Right hindlimb (tissue), 1 donor: ENCODE measurements at regions not wholly inside any gene's neighbourhood (a gene's known extent, or its start where the extent isn't known, plus 50 kb on each side); places are given as distances from the start of the nearest gene placed in this dataset.
"Not testable (repeated sequence)": the region's sequence is repeated elsewhere in the genome, so short reads cannot be mapped to it uniquely, and the experiment has no call there.

Experiments used
- DNase-seq: peaks from one replicate; pipeline ENCODE4 v3.0.0-alpha.2; 2018

- not testable (repeated sequence) for DNase-seq
Observed at GRCh38 chr17:45586651-45586934, 96.1 kb upstream of the PLEKHM1 start.

- DNase-seq = peak; percentile 68
Observed at GRCh38 chr17:45592433-45592923, 102.0 kb upstream of the PLEKHM1 start.

GRCh38 chr17:45596347-45596746, 105.8 kb upstream of the PLEKHM1 start:
- DNase-seq = not testable (repeated sequence)

DNA sequence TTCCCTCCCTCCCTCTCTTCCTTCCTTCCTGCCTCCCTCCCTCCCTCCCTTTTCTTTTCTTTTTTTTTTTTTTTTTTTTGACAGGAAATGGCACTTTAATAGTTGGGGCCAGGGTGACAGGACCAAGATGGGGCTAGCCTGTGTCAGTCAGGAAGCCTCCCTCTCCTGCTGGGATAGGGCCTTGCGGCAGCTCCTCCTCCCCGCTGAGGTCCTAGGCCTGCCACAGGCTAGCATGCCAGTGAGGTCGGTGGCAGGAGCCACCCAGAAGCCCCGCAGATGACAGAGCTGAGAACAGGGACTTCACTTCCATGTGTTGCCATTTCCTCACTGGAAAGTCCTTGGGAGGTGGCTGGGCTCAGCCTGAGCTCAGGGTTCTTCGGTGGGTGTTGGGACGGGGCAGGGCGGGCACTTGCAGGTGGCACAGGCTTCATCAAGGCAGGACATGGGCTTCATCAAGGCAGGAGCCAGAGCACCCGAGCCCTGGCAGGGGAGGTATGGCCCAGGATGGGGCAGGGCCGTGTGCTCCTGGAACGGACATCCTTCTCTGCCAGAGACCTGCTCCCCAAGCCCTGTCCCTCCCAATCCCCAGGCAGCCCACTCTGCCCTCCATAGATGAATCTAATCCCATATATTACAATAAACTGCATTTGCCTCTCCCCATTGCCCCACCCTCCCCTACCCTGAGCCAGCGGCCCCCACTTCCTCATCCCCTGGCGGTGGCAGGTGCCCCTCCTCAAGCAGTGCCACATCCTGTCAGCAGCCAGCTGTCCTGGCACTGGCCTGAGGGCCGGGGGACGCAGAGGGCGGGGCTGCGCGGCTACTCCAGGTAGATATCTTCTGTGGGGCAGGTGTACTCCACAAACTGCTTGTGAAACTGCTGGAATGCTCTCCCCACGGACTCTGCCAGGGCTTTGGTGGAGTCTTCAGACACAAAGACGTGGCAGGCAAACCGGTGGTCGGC, 109.8 kb upstream of the PLEKHM1 start:
- not testable (repeated sequence) for DNase-seq

DNA sequence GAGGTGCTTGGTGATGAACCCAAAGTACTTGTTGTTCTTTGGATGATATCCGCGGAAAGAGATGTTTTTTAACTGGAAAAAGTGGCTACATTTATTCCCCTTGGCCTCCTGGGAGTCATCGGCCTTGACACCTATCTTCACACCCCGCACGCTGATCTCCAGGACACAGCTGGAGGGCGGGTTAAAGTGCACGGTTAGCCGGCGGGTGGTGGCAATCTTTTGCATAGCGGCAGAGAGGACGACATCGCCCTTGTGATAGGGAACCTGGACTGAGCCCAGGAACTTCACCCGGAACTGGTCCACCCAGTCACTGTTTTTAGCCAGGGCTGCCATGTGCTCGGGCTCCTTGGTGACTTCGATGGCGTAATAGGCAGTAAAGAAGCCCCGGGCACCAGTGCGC, 110.5 kb upstream of the PLEKHM1 start:
- DNase-seq = not testable (repeated sequence)

GRCh38 chr17:45601605-45602539, 111.4 kb upstream of the PLEKHM1 start:
- not testable (repeated sequence) for DNase-seq

GRCh38 chr17:45605751-45606150, 115.2 kb upstream of the PLEKHM1 start:
- DNase-seq = not testable (repeated sequence)

DNA sequence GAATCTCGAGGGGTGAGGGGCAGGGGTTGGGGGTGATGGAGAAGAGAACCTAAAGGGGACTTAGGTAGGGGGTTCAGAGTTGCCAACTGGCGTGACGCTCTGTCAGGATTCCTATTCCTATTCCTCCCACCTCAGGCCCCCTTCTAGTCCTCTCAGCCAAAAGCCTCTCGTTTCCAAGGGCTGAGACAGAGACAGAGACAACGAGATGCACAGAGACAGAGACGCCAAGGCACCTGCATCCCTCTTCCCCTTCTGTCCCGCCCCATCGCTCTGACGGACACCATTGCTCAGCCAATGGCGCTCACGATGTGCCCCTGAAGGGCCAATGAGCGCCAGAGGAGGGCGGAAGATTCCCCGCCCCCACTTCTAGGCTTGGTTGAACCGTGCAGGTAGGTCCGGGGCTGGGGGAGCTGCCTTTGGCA, 129.5 kb upstream of the PLEKHM1 start:
- peak; percentile 52 for DNase-seq

GRCh38 chr17:45620468-45620867, 129.9 kb upstream of the PLEKHM1 start:
- not testable (repeated sequence) for DNase-seq

DNA sequence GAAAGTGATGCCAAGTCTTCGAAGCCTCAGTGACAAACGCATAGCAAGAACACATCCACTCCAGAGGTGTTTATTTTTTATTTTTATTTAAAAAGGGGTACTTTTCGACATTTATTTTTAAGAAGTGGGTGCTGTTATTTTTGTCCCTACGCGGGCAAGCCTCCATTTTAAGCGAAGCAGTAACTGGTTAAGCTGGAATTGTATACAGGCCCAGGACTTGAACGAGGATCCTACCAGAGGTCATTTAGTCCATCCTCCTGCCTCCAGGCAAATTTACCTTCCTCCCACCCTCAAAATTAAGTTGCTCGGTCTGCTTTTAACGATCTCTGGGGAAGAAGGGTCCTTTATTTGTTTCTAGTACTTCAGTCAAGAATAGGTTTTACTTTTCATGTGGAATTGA, 130.6 kb upstream of the PLEKHM1 start:
- DNase-seq = not testable (repeated sequence)

DNA sequence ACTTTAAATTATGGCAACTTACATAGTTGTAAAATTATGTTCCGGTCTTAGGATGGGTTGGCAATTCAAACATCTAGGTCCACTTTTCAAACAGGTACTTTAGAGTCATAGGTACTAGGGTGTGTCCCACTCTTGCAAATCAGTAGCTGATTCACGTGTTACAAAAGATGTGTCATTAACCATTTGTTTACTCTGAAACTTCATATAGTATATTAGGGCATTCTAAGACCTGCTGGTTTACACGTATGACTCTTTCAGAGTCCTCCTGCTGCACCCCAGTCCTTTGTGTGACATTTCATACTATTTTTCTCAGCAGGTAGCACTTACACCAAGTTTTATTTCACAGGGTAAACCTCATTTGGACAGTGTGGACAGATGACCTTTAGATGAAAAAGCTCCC, 131.8 kb upstream of the PLEKHM1 start:
- DNase-seq = not testable (repeated sequence)

DNA sequence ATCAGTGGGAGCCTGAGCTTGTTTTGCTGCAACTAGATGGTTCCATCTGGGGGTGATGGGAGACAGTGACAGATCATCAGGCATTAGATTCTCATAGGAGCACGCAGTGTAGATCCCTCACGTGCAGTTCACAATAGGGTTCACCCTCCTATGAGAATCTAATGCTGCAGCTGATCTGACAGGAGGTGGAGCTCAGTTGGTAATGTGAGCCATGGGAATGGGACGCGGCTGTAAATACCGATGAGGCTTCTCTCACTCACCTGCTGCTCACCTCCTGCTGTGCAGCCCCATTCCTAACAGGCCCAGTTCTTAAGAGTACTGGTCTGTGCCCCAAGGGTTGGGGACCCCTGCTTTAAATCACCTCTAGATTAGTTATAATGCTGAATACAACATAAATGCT, 137.5 kb upstream of the PLEKHM1 start:
- DNase-seq = no peak

GRCh38 chr17:45631941-45632340, 141.4 kb upstream of the PLEKHM1 start:
- DNase-seq = no peak

GRCh38 chr17:45639297-45639849, 144.7 kb upstream of the CRHR1 start:
- no peak for DNase-seq

DNA sequence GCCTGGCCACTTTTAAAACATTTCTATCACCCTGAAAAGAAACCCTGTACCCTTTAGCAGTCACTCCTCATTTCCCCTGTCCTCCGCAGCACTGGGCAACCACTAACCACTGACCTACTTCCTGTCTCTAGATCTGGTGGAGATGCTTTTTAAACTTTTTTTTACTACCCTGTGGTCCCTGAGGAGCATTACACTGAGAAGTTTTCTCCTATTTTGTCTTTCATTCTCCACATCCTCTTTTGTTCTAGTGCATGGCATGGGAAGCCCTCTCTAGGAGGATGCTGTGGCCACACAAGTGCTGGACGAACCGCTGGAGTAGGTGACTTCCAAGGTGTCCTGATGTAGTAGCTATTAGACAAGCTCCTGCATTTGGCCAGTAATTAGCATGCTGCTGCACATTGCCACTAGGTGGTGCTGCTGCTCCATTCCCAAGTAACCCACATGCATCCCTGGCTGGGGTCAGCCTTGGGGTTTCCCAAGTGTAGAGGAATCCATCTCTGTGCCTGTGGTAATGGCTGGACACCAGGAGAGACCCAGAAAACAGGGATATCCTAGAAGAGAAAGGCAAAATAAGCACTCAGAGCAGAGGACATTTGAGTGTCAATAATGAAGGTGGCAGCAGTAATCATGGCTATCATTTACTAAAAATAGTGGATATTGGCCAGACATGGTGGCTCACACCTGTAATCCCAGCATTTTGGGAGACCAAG, 143.8 kb upstream of the CRHR1 start:
- DNase-seq = peak; percentile 77

GRCh38 chr17:45641541-45641940, 142.6 kb upstream of the CRHR1 start:
- DNase-seq = no peak

- DNase-seq = no peak
Observed at GRCh38 chr17:45643591-45643990, 140.5 kb upstream of the CRHR1 start.

- not testable (repeated sequence) for DNase-seq
Observed at GRCh38 chr17:45644637-45645036, 139.5 kb upstream of the CRHR1 start.

DNA sequence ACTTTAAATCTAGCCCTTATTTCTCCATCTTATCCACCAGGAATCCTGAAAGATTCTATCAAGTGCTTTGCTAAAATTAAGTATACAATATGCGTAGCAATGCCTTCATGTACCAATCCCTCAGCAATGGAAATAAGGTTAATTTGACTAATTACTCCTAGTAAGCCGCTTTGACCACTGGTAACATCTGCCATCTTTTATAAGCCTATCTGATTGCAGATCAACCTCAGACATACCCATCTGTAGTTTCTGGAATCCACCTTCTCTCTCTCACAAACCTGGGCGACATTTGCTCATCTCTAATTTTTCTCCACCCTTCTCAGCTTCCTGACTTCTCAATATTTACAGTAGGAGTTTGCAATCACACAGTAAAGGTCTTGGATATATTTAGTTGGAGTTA, 138.8 kb upstream of the CRHR1 start:
- no peak for DNase-seq

- no peak for DNase-seq
Observed at GRCh38 chr17:45646288-45646988, 137.7 kb upstream of the CRHR1 start.

GRCh38 chr17:45648642-45649041, 135.5 kb upstream of the CRHR1 start:
- DNase-seq = no peak

GRCh38 chr17:45649796-45650195, 134.3 kb upstream of the CRHR1 start:
- DNase-seq = no peak
